Globus pallidus (tissue), 1 donor: ENCODE measurements at regions not wholly inside any gene's neighbourhood (a gene's known extent, or its start where the extent isn't known, plus 50 kb on each side); places are given as distances from the start of the nearest gene placed in this dataset.

Experiments
- DNase-seq: peaks from one replicate; pipeline ENCODE4 v3.0.0-alpha.2; 2015; ENCODE audit warnings: low spot score

GRCh38 chr13:78779608-78780007 is 120.7 kb upstream of the OBI1 start:
- DNase-seq = no peak

- DNase-seq = no peak
These were observed 119.0 kb upstream of the OBI1 start for GRCh38 chr13:78777976-78778375.

GRCh38 chr13:78777396-78777795 is 118.4 kb upstream of the OBI1 start:
- no peak for DNase-seq

GRCh38 chr13:78772933-78773332 is 114.0 kb upstream of the OBI1 start:
- no peak for DNase-seq

- DNase-seq = no peak
These were observed 111.6 kb upstream of the OBI1 start for GRCh38 chr13:78770601-78771000.

- no peak for DNase-seq
These were observed 110.0 kb upstream of the OBI1 start for GRCh38 chr13:78768950-78769349.

GRCh38 chr13:78764665-78765064 is 105.7 kb upstream of the OBI1 start:
- no peak for DNase-seq

- DNase-seq = no peak
These were observed 103.9 kb upstream of the OBI1 start for GRCh38 chr13:78762825-78763224.

GRCh38 chr13:78759704-78760103 is 100.7 kb upstream of the OBI1 start:
- DNase-seq = no peak

- DNase-seq = no peak
These were observed 99.6 kb upstream of the OBI1 start for GRCh38 chr13:78758549-78758948.

GRCh38 chr13:78753435-78753834 is 94.5 kb upstream of the OBI1 start:
- no peak for DNase-seq

GRCh38 chr13:78750735-78751134 is 91.8 kb upstream of the OBI1 start:
- no peak for DNase-seq

- DNase-seq = no peak
These were observed 85.0 kb upstream of the OBI1 start for GRCh38 chr13:78743973-78744372.

GRCh38 chr13:78742659-78743058 is 83.7 kb upstream of the OBI1 start:
- no peak for DNase-seq

- DNase-seq = no peak
These were observed 77.2 kb upstream of the OBI1 start for GRCh38 chr13:78736142-78736541.

GRCh38 chr13:78732445-78733017 is 73.6 kb upstream of the OBI1 start:
- DNase-seq = no peak

GRCh38 chr13:78722700-78723099 is 63.7 kb upstream of the OBI1 start:
- no peak for DNase-seq

- no peak for DNase-seq
These were observed 60.4 kb upstream of the OBI1 start for GRCh38 chr13:78719367-78719766.

GRCh38 chr13:78714717-78715116 is 55.8 kb upstream of the OBI1 start:
- no peak for DNase-seq

GRCh38 chr13:78712831-78713230 is 53.9 kb upstream of the OBI1 start:
- no peak for DNase-seq

- no peak for DNase-seq
These were observed 50.1 kb upstream of the OBI1 start for GRCh38 chr13:78709028-78709427.
